GM19395 (cell line): ENCODE measurements at regions not wholly inside any gene's neighbourhood (a gene's known extent, or its start where the extent isn't known, plus 50 kb on each side); places are given as distances from the start of the nearest gene placed in this dataset.
"Not testable (repeated sequence)": the region's sequence is repeated elsewhere in the genome, so short reads cannot be mapped to it uniquely, and the experiment has no call there.

Experiments used
- ATAC-seq: cut with Tn5 transposase; IDR thresholded peaks from one replicate; pipeline ENCODE4 v1.9.1; 2021; ENCODE audit warnings: mild to moderate bottlenecking, moderate library complexity; ENCODE audit not compliant: unreplicated experiment

- ATAC-seq, result no peak
Observed at GRCh38 chr16:48810436-48810802, 200.4 kb upstream of the N4BP1 start.

- ATAC-seq, result no peak
Observed at GRCh38 chr16:48790151-48790550, 180.2 kb upstream of the N4BP1 start.

- no peak for ATAC-seq
Observed at GRCh38 chr16:48788475-48788874, 178.5 kb upstream of the N4BP1 start.

- no peak for ATAC-seq
Observed at GRCh38 chr16:48745541-48745940, 135.6 kb upstream of the N4BP1 start.

- ATAC-seq, result no peak
Observed at GRCh38 chr16:48740964-48741363, 131.0 kb upstream of the N4BP1 start.

- no peak for ATAC-seq
Observed at GRCh38 chr16:48734220-48734619, 124.2 kb upstream of the N4BP1 start.

GRCh38 chr16:48704710-48705109 is 94.7 kb upstream of the N4BP1 start:
- no peak for ATAC-seq

- peak; percentile 91 for ATAC-seq
Observed at GRCh38 chr16:48687421-48688038, 77.5 kb upstream of the N4BP1 start.

GRCh38 chr16:48684148-48684547 is 74.2 kb upstream of the N4BP1 start:
- ATAC-seq, result no peak

- ATAC-seq, result no peak
Observed at GRCh38 chr16:48682971-48683370, 73.0 kb upstream of the N4BP1 start.

- no peak for ATAC-seq
Observed at GRCh38 chr16:48681520-48681919, 71.5 kb upstream of the N4BP1 start.

- no peak for ATAC-seq
Observed at GRCh38 chr16:48680881-48681280, 70.9 kb upstream of the N4BP1 start.

GRCh38 chr16:48676836-48677235 is 66.9 kb upstream of the N4BP1 start:
- ATAC-seq, result no peak

GRCh38 chr16:48668184-48668583 is 58.2 kb upstream of the N4BP1 start:
- ATAC-seq, result not testable (repeated sequence)

- ATAC-seq, result no peak
Observed at GRCh38 chr16:48659940-48660339, 50.0 kb upstream of the N4BP1 start.
